K562 (cell line): ENCODE measurements at regions not wholly inside any gene's neighbourhood (a gene's known extent, or its start where the extent isn't known, plus 50 kb on each side); places are given as distances from the start of the nearest gene placed in this dataset.

ENCODE experiments used
- ATAC-seq: fragments of 200-7000 bp; cut with Tn5 transposase; 3 replicates; pipeline ENCODE4 v1.9.1; 2020; ENCODE audit warnings: moderate library complexity
- BruUV-seq: library from RNA; stranded (reverse); fragments of 400-500 nt; replicated peaks from 2 replicates; lab custom pipeline; 2021; lab: Mats Ljungman, UMichigan
- CTCF ChIA-PET: fragments of 300-600 bp; formaldehyde crosslinking; extraction: SDS; loops from one replicate; lab custom pipeline; 2021; ENCODE audit warnings: low intra/inter-chr PET ratio; lab: Yijun Ruan, JAX
- POLR2A ChIA-PET: fragments of 300-600, 350-650 bp; sonication (Branson Sonifier 250); formaldehyde crosslinking; extraction: SDS; loops from one replicate; lab custom pipeline; 2021; ENCODE audit warnings: antibody characterized with exemption, inconsistent platforms; lab: Yijun Ruan, JAX
- DNase-seq, 4 experiments: peaks; one replicate each; pipeline versions ENCODE4 v3.0.0 to v3.0.0-alpha.2; 2011 to 2018; ENCODE audit warnings: low spot score in 3 of 4, mixed read lengths in 3 of 4; ENCODE audit errors: extremely low read depth in 1 of 4
- FAIRE-seq: peaks from 2 replicates; lab custom pipeline; 2011; peaks lifted over from hg19 to GRCh38; lab: Jason Lieb, UNC
- H2AFZ ChIP-seq: 2 replicates; pipeline ENCODE4 v1.6.0; 2011; ENCODE audit warnings: low read depth, low read length, control low read depth, inconsistent platforms
- H3K27ac ChIP-seq: fragments of 200-600 bp; 3 replicates; pipeline ENCODE4 v1.8.0; 2011; ENCODE audit warnings: low read depth, mild to moderate bottlenecking, control low read depth, inconsistent platforms, low read length, moderate library complexity, mixed read lengths; ENCODE audit errors: extremely low read depth
- H3K27me3 ChIP-seq, 2 experiments: fragments of 300-600 bp in 1 of 2; 2 replicates in 1 of 2; 3 replicates in 1 of 2; pipeline versions ENCODE4 v1.6.0 to v1.8.0; 2011; ENCODE audit warnings: inconsistent platforms in 2 of 2, low read length in 2 of 2, mild to moderate bottlenecking in 1 of 2, mixed read lengths in 1 of 2, moderate library complexity in 1 of 2; ENCODE audit not compliant: control insufficient read depth in 2 of 2, insufficient read depth in 2 of 2
- H3K36me3 ChIP-seq: fragments of 300-600 bp; 3 replicates; pipeline ENCODE4 v1.8.0; 2011; ENCODE audit warnings: mild to moderate bottlenecking, low read length, inconsistent platforms; ENCODE audit not compliant: control insufficient read depth, insufficient read depth
- H3K4me1 ChIP-seq, 2 experiments: fragments of 200-600 bp in 1 of 2; replicated peaks in 1 of 2; 2 replicates in 1 of 2; 3 replicates in 1 of 2; pipeline versions ENCODE4 v1.5.1 to v1.8.0; 2011; ENCODE audit warnings: inconsistent platforms in 2 of 2, low read length in 2 of 2, mild to moderate bottlenecking in 1 of 2, mixed read lengths in 1 of 2, moderate library complexity in 1 of 2; ENCODE audit not compliant: control insufficient read depth in 2 of 2, insufficient read depth in 2 of 2
- H3K4me2 ChIP-seq: 2 replicates; pipeline ENCODE4 v1.6.1; 2011; ENCODE audit warnings: low read length, control low read depth, inconsistent platforms, mixed read lengths; ENCODE audit not compliant: insufficient read depth
- H3K4me3 ChIP-seq: fragments of 200-600 bp; sonication (generic), shearing (Covaris generic); 2 replicates; pipeline ENCODE4 v1.5.1; 2016; ENCODE audit warnings: control low read depth, inconsistent platforms
- H3K79me2 ChIP-seq: fragments of 200-600 bp; 3 replicates; pipeline ENCODE4 v1.8.0; 2011; ENCODE audit warnings: low read length, inconsistent platforms; ENCODE audit not compliant: control insufficient read depth, insufficient read depth
- H3K9ac ChIP-seq, 2 experiments: 2 replicates each; pipeline versions ENCODE4 v1.6.0 to v1.6.1; 2011; ENCODE audit warnings: low read depth in 2 of 2, low read length in 2 of 2, control low read depth in 1 of 2, inconsistent platforms in 1 of 2, mild to moderate bottlenecking in 1 of 2, mixed read lengths in 1 of 2; ENCODE audit not compliant: insufficient read depth in 1 of 2
- H3K9me1 ChIP-seq: one replicate; pipeline ENCODE4 v1.6.0; 2011; ENCODE audit warnings: inconsistent platforms, mild to moderate bottlenecking, low read length, moderate library complexity; ENCODE audit not compliant: control insufficient read depth, insufficient read depth
- H3K9me3 ChIP-seq: replicated peaks from 2 replicates; pipeline ENCODE4 v1.5.1; 2011; ENCODE audit warnings: low read depth, low read length, inconsistent platforms; ENCODE audit not compliant: control insufficient read depth, insufficient read depth
- H4K20me1 ChIP-seq: replicated peaks from 2 replicates; pipeline ENCODE4 v1.6.1; 2011; ENCODE audit warnings: low read length, inconsistent platforms, mixed read lengths; ENCODE audit not compliant: control insufficient read depth, insufficient read depth
- ATF6 ChIP-seq: sonication (generic); formaldehyde crosslinking; IDR thresholded peaks from 2 replicates; pipeline ENCODE4 v1.4.0; 2020; ENCODE audit warnings: mild to moderate bottlenecking, missing genetic modification reagents
- BCOR ChIP-seq: fragments of 450-650 bp; IDR thresholded peaks from 2 replicates; pipeline ENCODE4 v1.6.1; 2016
- GATA2 ChIP-seq: sonication (generic); formaldehyde crosslinking; IDR thresholded peaks from 2 replicates; pipeline ENCODE4 v1.4.0; 2020; ENCODE audit warnings: mild to moderate bottlenecking, missing genetic modification reagents
- GTF3C2 ChIP-seq: IDR thresholded peaks from 3 replicates; pipeline ENCODE4 v1.6.1; 2011; ENCODE audit warnings: borderline replicate concordance, mild to moderate bottlenecking, moderate library complexity; ENCODE audit not compliant: insufficient read length; ENCODE audit errors: extremely low read depth
- MCM2 ChIP-seq: fragments of 450-650 bp; IDR thresholded peaks from 2 replicates; pipeline ENCODE4 v1.6.1; 2017; ENCODE audit warnings: low read depth, mild to moderate bottlenecking
- RNF219 ChIP-seq: fragments of 250-450 bp; sonication (Bioruptor Pico); IDR thresholded peaks from 2 replicates; pipeline ENCODE4 v1.5.0; 2022; ENCODE audit warnings: mild to moderate bottlenecking
- YY1 ChIP-seq, 3 experiments: IDR thresholded peaks; 2 replicates each; pipeline ENCODE4 v1.6.1; 2011; ENCODE audit warnings: low read length in 2 of 3, mild to moderate bottlenecking in 2 of 3, moderate library complexity in 2 of 3, borderline replicate concordance in 1 of 3, control low read depth in 1 of 3, low read depth in 1 of 3; ENCODE audit not compliant: insufficient read depth in 3 of 3, insufficient replicate concordance in 2 of 3, control insufficient read depth in 1 of 3, insufficient read length in 1 of 3; ENCODE audit errors: extremely low read depth in 1 of 3
- ZFP36 ChIP-seq: fragments of 150-350 bp; IDR thresholded peaks from 2 replicates; pipeline ENCODE4 v1.6.1; 2018; ENCODE audit warnings: low read length, low read depth; ENCODE audit not compliant: partially characterized antibody
- ZNF644 ChIP-seq: fragments of 200-800 bp; sonication (Bioruptor generic); IDR thresholded peaks from 2 replicates; pipeline ENCODE4 v1.6.1; 2016; ENCODE audit warnings: low read depth, missing genetic modification characterization, missing compliant biosample characterization
- WGBS: fragments of 100-300 bp; shearing (Covaris generic); methylation state at CpG from one replicate; pipeline ENCODE4 v1.1.6; 2016; ENCODE audit warnings: low coverage, mixed read lengths; ENCODE audit not compliant: insufficient coverage; ENCODE audit errors: missing lambda C conversion rate; 5-methylcytosine and 5-hydroxymethylcytosine counted together
- in situ Hi-C: fragments of 300-500 bp; cut with MboI; formaldehyde crosslinking; loops from 4 replicates; pipeline ENCODE4 v1.15.0; 2018; ENCODE audit warnings: inconsistent platforms, mixed read lengths
- intact Hi-C: fragments of 100-400 bp; cut with micrococcal nuclease; formaldehyde crosslinking; loops from 2 replicates; pipeline ENCODE4 v1.14.2; 2022

GRCh38 chr2:120956486-120957156 lies 221.0 kb downstream of the GLI2 start:
- H3K9me1 ChIP-seq, result no peaks in the 10 kb centered on the region
- DNase-seq, result no peak
- no peaks in the 10 kb centered on the region for H3K79me2 ChIP-seq
- 5% methylated on average over 13 of the region's 14 CpGs for WGBS
- FAIRE-seq, result no peak
- in situ Hi-C loops, result no loop called here
- CTCF ChIA-PET, result no interaction called here
- H3K36me3 ChIP-seq, result no peaks in the 10 kb centered on the region
- peaks cover 30 to 95% of the 10 kb centered on the region in 2 experiments; a peak in 4 of 5 replicates for H3K27me3 ChIP-seq
- intact Hi-C loops, result no loop called here
- no peak overlapping the region for H3K4me3 ChIP-seq
- BruUV-seq, result no TSS peak
- no peaks in the 10 kb centered on the region for H3K9me3 ChIP-seq
- H2AFZ ChIP-seq, result no peak overlapping the region
- H3K4me2 ChIP-seq, result no peak overlapping the region
- H4K20me1 ChIP-seq, result peaks cover 5% of the 10 kb centered on the region; the same call in 1 of the 2 replicates
- ATAC-seq, result 0 out of 3 replicates have a peak, but pooled peaks have one; percentile 19
- no peaks in the 10 kb centered on the region; a peak in 2 of 5 replicates for H3K4me1 ChIP-seq
- no peak overlapping the region for H3K27ac ChIP-seq
- TF ChIP-seq ZNF644, result no peak
- TF ChIP-seq GTF3C2, result no peak
- no peak for TF ChIP-seq MCM2
- no peak for TF ChIP-seq ATF6 (CRISPR knock-in tag)
- no peak for TF ChIP-seq YY1 (IDR thresholded peaks at IDR 0.05; ENCODE audit: borderline replicate concordance in 1 of 3, control insufficient read depth in 1 of 3, extremely low read depth in 1 of 3, insufficient read depth in 3 of 3, insufficient read length in 1 of 3, insufficient replicate concordance in 2 of 3, low read depth in 1 of 3, low read length in 2 of 3)
- TF ChIP-seq BCOR, result no peak
- TF ChIP-seq RNF219, result no peak
- TF ChIP-seq GATA2 (CRISPR knock-in tag), result no peak
- peak; percentile 92 for TF ChIP-seq ZFP36
- H3K9ac ChIP-seq, result no peak overlapping the region
- POLR2A ChIA-PET, result interaction anchor here (0.9 to 1.1 kb wide), 2 partner anchors 10 to 261 kb away, joined by 3 read pairs; no protein-coding TSS in a partner anchor
